Neural crest cell (in vitro differentiated cells): ENCODE measurements at regions not wholly inside any gene's neighbourhood (a gene's known extent, or its start where the extent isn't known, plus 50 kb on each side); places are given as distances from the start of the nearest gene placed in this dataset.

Experiments
- DNase-seq: peaks from one replicate; pipeline ENCODE4 v3.0.0; 2021; ENCODE audit warnings: low read depth, mixed read lengths, low spot score
- H3K27ac Mint-ChIP-seq: one replicate; pipeline ENCODE4 v1.8.0; 2021; ENCODE audit warnings: mild to moderate bottlenecking, mixed read lengths; ENCODE audit not compliant: unreplicated experiment
- H3K27me3 Mint-ChIP-seq: 2 replicates; pipeline ENCODE4 v1.8.0; 2021; ENCODE audit warnings: low read depth, mild to moderate bottlenecking, mixed read lengths
- H3K36me3 Mint-ChIP-seq: 2 replicates; pipeline ENCODE4 v1.8.0; 2021; ENCODE audit warnings: low read depth, mild to moderate bottlenecking, mixed read lengths
- H3K4me1 Mint-ChIP-seq: 2 replicates; pipeline ENCODE4 v1.8.0; 2021; ENCODE audit warnings: mixed read lengths
- H3K4me3 Mint-ChIP-seq: one replicate; pipeline ENCODE4 v1.8.0; 2021; ENCODE audit warnings: mild to moderate bottlenecking, mixed read lengths
- H3K9me3 Mint-ChIP-seq: 2 replicates; pipeline ENCODE4 v1.8.0; 2021; ENCODE audit warnings: mixed read lengths
- CTCF ChIP-seq: fragments of 200-600 bp; sonication (generic); conservative IDR thresholded peaks from 2 replicates; pipeline ENCODE4 v1.5.0; 2021; ENCODE audit warnings: antibody characterized with exemption, mild to moderate bottlenecking

GRCh38 chr7:136492366-136492765 is 376.1 kb upstream of the CHRM2 start:
- Mint-ChIP-seq H3K4me1 (peaks cover 26% of the 10 kb centered on the region), H3K36me3 (no peaks in the 10 kb centered on the region), H3K27me3 (no peaks in the 10 kb centered on the region), H3K4me3 (no peak overlapping the region), H3K27ac (no peak overlapping the region), H3K9me3 (peaks cover 13% of the 10 kb centered on the region)
- TF ChIP-seq CTCF = no peak
- DNase-seq = no peak

GRCh38 chr7:136489808-136490207 is 378.6 kb upstream of the CHRM2 start:
- H3K9me3 Mint-ChIP-seq = peaks cover 13% of the 10 kb centered on the region
- no peak for DNase-seq
- no peaks in the 10 kb centered on the region for H3K36me3 Mint-ChIP-seq
- no peak overlapping the region for H3K27ac Mint-ChIP-seq
- H3K4me1 Mint-ChIP-seq = peaks cover 9% of the 10 kb centered on the region
- no peaks in the 10 kb centered on the region for H3K27me3 Mint-ChIP-seq
- TF ChIP-seq CTCF = no peak
- H3K4me3 Mint-ChIP-seq = no peak overlapping the region

- H3K4me1 Mint-ChIP-seq = peaks cover 9% of the 10 kb centered on the region
- H3K27me3 Mint-ChIP-seq = no peaks in the 10 kb centered on the region
- H3K4me3 Mint-ChIP-seq = no peak overlapping the region
- peaks cover 2% of the 10 kb centered on the region for H3K36me3 Mint-ChIP-seq
- DNase-seq = no peak
- H3K27ac Mint-ChIP-seq = no peak overlapping the region
- TF ChIP-seq CTCF = no peak
- peaks cover 9% of the 10 kb centered on the region for H3K9me3 Mint-ChIP-seq
These were observed 387.6 kb upstream of the CHRM2 start for GRCh38 chr7:136480901-136481300.

GRCh38 chr7:136479922-136480321 is 388.5 kb upstream of the CHRM2 start:
- Mint-ChIP-seq H3K9me3 (peaks cover 13% of the 10 kb centered on the region), H3K4me3 (no peak overlapping the region), H3K27me3 (no peaks in the 10 kb centered on the region)

GRCh38 chr7:136470179-136470578 is 398.3 kb upstream of the CHRM2 start:
- TF ChIP-seq CTCF = no peak
- Mint-ChIP-seq H3K27ac (no peak overlapping the region), H3K27me3 (no peaks in the 10 kb centered on the region), H3K4me3 (no peak overlapping the region), H3K36me3 (peaks cover 11% of the 10 kb centered on the region), H3K9me3 (peaks cover 19% of the 10 kb centered on the region), H3K4me1 (no peaks in the 10 kb centered on the region)
- DNase-seq = no peak

More at GRCh38 chr7:136479922-136480321, 388.5 kb upstream of the CHRM2 start:
- no peak for DNase-seq
- peaks cover 9% of the 10 kb centered on the region for H3K4me1 Mint-ChIP-seq
- H3K27ac Mint-ChIP-seq = no peak overlapping the region
- H3K36me3 Mint-ChIP-seq = peaks cover 6% of the 10 kb centered on the region
- TF ChIP-seq CTCF = no peak

- H3K27ac Mint-ChIP-seq = no peak overlapping the region
- H3K4me1 Mint-ChIP-seq = no peaks in the 10 kb centered on the region
- TF ChIP-seq CTCF = no peak
- peaks cover 13% of the 10 kb centered on the region for H3K9me3 Mint-ChIP-seq
- DNase-seq = no peak
- H3K36me3 Mint-ChIP-seq = peaks cover 10% of the 10 kb centered on the region
- no peak overlapping the region for H3K4me3 Mint-ChIP-seq
- H3K27me3 Mint-ChIP-seq = no peaks in the 10 kb centered on the region
These were observed 415.5 kb upstream of the CHRM2 start for GRCh38 chr7:136452949-136453348.
